HepG2 (cell line): ENCODE measurements at regions not wholly inside any gene's neighbourhood (a gene's known extent, or its start where the extent isn't known, plus 50 kb on each side); places are given as distances from the start of the nearest gene placed in this dataset.

Experiments
- ATAC-seq: fragments of 200-7000 bp; cut with Tn5 transposase; 3 replicates; pipeline ENCODE4 v1.9.1; 2020; ENCODE audit warnings: mild to moderate bottlenecking, moderate library complexity
- BruUV-seq: library from RNA; stranded (reverse); fragments of 400-500 nt; replicated peaks from 2 replicates; lab custom pipeline; 2021; lab: Mats Ljungman, UMichigan
- CTCF ChIA-PET: fragments of 300-600 bp; formaldehyde crosslinking; extraction: SDS; loops from one replicate; lab custom pipeline; 2021; ENCODE audit warnings: low total read pairs, inconsistent platforms, low intra/inter-chr PET ratio; lab: Yijun Ruan, JAX
- POLR2A ChIA-PET: fragments of 350-600 bp; sonication (Branson Sonifier 250); formaldehyde crosslinking; loops from one replicate; lab custom pipeline; 2020; ENCODE audit warnings: antibody characterized with exemption, inconsistent platforms; lab: Yijun Ruan, JAX
- DNase-seq: peaks from one replicate; pipeline ENCODE4 v3.0.0-alpha.2; 2015; ENCODE audit warnings: low spot score
- FAIRE-seq: peaks from 3 replicates; lab custom pipeline; 2011; peaks lifted over from hg19 to GRCh38; lab: Jason Lieb, UNC
- H2AFZ ChIP-seq: one replicate; pipeline ENCODE4 v1.6.1; 2011; ENCODE audit warnings: low read length, inconsistent platforms
- H3K27ac ChIP-seq: fragments of 300-600 bp; 3 replicates; pipeline ENCODE4 v1.8.0; 2011; ENCODE audit warnings: mixed run types, mild to moderate bottlenecking, mixed read lengths, low read length, inconsistent platforms; ENCODE audit not compliant: insufficient read depth; ENCODE audit errors: extremely low read length
- H3K27me3 ChIP-seq, 2 experiments: fragments of 200-600 bp in 1 of 2; 2 replicates in 1 of 2; 3 replicates in 1 of 2; pipeline versions ENCODE4 v1.6.0 to v1.8.0; 2011; ENCODE audit warnings: low read length in 2 of 2, mild to moderate bottlenecking in 2 of 2, moderate library complexity in 2 of 2, inconsistent platforms in 1 of 2; ENCODE audit not compliant: insufficient read depth in 2 of 2, control insufficient read depth in 1 of 2
- H3K36me3 ChIP-seq, 2 experiments: fragments of 200-600 bp in 1 of 2; replicated peaks in 1 of 2; 2 replicates in 1 of 2; 3 replicates in 1 of 2; pipeline versions ENCODE4 v1.5.1 to v1.8.0; 2011; ENCODE audit warnings: low read length in 2 of 2, inconsistent platforms in 1 of 2; ENCODE audit not compliant: insufficient read depth in 2 of 2, control insufficient read depth in 1 of 2
- H3K4me1 ChIP-seq: 2 replicates; pipeline ENCODE4 v1.5.1; 2012; ENCODE audit warnings: low read length, inconsistent platforms; ENCODE audit not compliant: insufficient read depth
- H3K4me2 ChIP-seq: 2 replicates; pipeline ENCODE4 v1.6.0; 2011; ENCODE audit warnings: low read depth, low read length, inconsistent platforms
- H3K4me3 ChIP-seq, 3 experiments: fragments of 200-600 bp in 1 of 3; sonication (generic), shearing (Covaris generic) in 1 of 3; replicated peaks in 1 of 3; 2 replicates each; pipeline ENCODE4 v1.5.1; 2011 to 2016; ENCODE audit warnings: low read length in 3 of 3, inconsistent platforms in 2 of 3, low read depth in 2 of 3, mild to moderate bottlenecking in 2 of 3, control low read depth in 1 of 3, mixed read lengths in 1 of 3; ENCODE audit not compliant: insufficient read depth in 1 of 3
- H3K79me2 ChIP-seq: one replicate; pipeline ENCODE4 v1.6.1; 2011; ENCODE audit warnings: low read length, inconsistent platforms; ENCODE audit not compliant: insufficient read depth
- H3K9ac ChIP-seq: 2 replicates; pipeline ENCODE4 v1.6.0; 2011; ENCODE audit warnings: mild to moderate bottlenecking, low read depth, low read length, inconsistent platforms; ENCODE audit not compliant: insufficient read depth
- H3K9me3 ChIP-seq: 2 replicates; pipeline ENCODE4 v1.5.1; 2012; ENCODE audit warnings: mild to moderate bottlenecking, low read length
- H4K20me1 ChIP-seq: 2 replicates; pipeline ENCODE4 v1.6.0; 2011; ENCODE audit warnings: inconsistent platforms, mild to moderate bottlenecking, low read length, moderate library complexity; ENCODE audit not compliant: insufficient read depth
- CHCHD3 ChIP-seq: sonication (generic); formaldehyde crosslinking; IDR thresholded peaks from 2 replicates; pipeline ENCODE4 v1.8.0; 2022; ENCODE audit warnings: mild to moderate bottlenecking, missing genetic modification reagents, moderate library complexity
- FIP1L1 ChIP-seq: fragments of 200-400 bp; formaldehyde crosslinking; IDR thresholded peaks from 2 replicates; pipeline ENCODE4 v1.6.1; 2018; ENCODE audit warnings: low read depth, mild to moderate bottlenecking, low read length, moderate library complexity, borderline replicate concordance; ENCODE audit not compliant: insufficient read depth
- MZF1 ChIP-seq: sonication (generic); formaldehyde crosslinking; IDR thresholded peaks from 2 replicates; pipeline ENCODE4 v1.8.1; 2023; ENCODE audit warnings: mild to moderate bottlenecking, missing genetic modification reagents, borderline replicate concordance
- NR2F2 ChIP-seq: IDR thresholded peaks from 2 replicates; pipeline ENCODE4 v1.6.1; 2012; ENCODE audit warnings: low read depth, inconsistent platforms, borderline replicate concordance
- WIZ ChIP-seq: sonication (generic); formaldehyde crosslinking; IDR thresholded peaks from 2 replicates; pipeline ENCODE4 v1.5.1; 2020; ENCODE audit warnings: mild to moderate bottlenecking, missing genetic modification reagents
- ZNF749 ChIP-seq: sonication (generic); formaldehyde crosslinking; IDR thresholded peaks from 2 replicates; pipeline ENCODE4 v1.8.0; 2022; ENCODE audit warnings: mild to moderate bottlenecking, missing genetic modification reagents, moderate library complexity, borderline replicate concordance
- WGBS: methylation state at CpG from one replicate; pipeline ENCODE4 v1.1.6; 2017; ENCODE audit warnings: low lambda C conversion rate; 5-methylcytosine and 5-hydroxymethylcytosine counted together
- in situ Hi-C: cut with HindIII; loops from 2 replicates; pipeline ENCODE4 v1.10.0; 2017; ENCODE audit warnings: low pct_unique_long_range_greater_than_20kb; ENCODE audit not compliant: extremely low pct_ligation_motif_present
- intact Hi-C: fragments of 100-400 bp; cut with micrococcal nuclease; formaldehyde crosslinking; loops from one replicate; pipeline ENCODE4 v1.10.0; 2022; ENCODE audit not compliant: unreplicated experiment
- TF ChIP-seq, protein P1 (sequence below): sonication (generic); formaldehyde crosslinking; IDR thresholded peaks from 2 replicates; pipeline ENCODE4 v1.8.0; 2022; ENCODE audit warnings: missing genetic modification reagents, mild to moderate bottlenecking, borderline replicate concordance
- TF ChIP-seq, protein P2 (sequence below): IDR thresholded peaks from 2 replicates; pipeline ENCODE4 v1.6.1; 2016; ENCODE audit warnings: mild to moderate bottlenecking
- TF ChIP-seq, protein P3 (sequence below): sonication (generic); formaldehyde crosslinking; IDR thresholded peaks from 2 replicates; pipeline ENCODE4 v1.5.0; 2020; ENCODE audit warnings: mild to moderate bottlenecking, missing genetic modification reagents

DNA sequence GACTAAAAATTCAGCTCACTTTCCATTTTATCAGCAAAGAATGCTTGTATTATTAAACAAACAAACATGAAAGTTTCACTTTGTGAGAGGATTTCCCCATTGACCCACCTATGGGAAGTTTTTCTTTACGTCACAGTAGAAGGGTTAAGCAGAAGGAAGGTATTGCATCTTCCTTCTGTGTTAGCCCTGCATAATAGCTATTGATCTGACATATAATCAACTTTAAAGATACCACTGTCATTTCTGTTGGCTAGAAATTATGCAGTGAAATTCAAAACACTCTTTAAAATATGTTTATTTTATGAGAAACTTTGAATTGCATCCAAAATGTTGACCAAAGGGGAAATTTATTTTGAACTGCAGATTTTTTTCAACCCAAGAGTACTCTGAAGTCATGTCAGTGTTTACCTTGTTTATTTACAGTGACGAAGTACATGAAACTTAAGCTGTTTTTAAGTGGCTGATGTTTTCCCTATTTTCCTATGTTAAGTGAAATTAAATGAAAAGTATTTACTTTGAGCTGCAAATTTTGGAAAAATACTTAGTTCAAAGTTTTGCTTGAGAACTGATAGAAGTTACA, 566.4 kb downstream of the ZEB2 start:
- no peak overlapping the region for H3K4me2 ChIP-seq
- no peak overlapping the region for H2AFZ ChIP-seq
- FAIRE-seq (no peak), DNase-seq (no peak), ATAC-seq (no peak)
- H3K9ac ChIP-seq, result no peak overlapping the region
- CTCF ChIA-PET, result no interaction called here
- in situ Hi-C loops (no loop called here), intact Hi-C loops (no loop called here)
- no peaks in the 10 kb centered on the region for H3K9me3 ChIP-seq
- no peaks in the 10 kb centered on the region for H3K27me3 ChIP-seq
- H3K79me2 ChIP-seq, result no peaks in the 10 kb centered on the region
- no peaks in the 10 kb centered on the region for H4K20me1 ChIP-seq
- TF ChIP-seq CHCHD3, result no peak
- TF ChIP-seq, protein P1, sequence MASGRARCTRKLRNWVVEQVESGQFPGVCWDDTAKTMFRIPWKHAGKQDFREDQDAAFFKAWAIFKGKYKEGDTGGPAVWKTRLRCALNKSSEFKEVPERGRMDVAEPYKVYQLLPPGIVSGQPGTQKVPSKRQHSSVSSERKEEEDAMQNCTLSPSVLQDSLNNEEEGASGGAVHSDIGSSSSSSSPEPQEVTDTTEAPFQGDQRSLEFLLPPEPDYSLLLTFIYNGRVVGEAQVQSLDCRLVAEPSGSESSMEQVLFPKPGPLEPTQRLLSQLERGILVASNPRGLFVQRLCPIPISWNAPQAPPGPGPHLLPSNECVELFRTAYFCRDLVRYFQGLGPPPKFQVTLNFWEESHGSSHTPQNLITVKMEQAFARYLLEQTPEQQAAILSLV (CRISPR knock-in tag), result no peak
- no peak for TF ChIP-seq ZNF749
- TF ChIP-seq, protein P2, sequence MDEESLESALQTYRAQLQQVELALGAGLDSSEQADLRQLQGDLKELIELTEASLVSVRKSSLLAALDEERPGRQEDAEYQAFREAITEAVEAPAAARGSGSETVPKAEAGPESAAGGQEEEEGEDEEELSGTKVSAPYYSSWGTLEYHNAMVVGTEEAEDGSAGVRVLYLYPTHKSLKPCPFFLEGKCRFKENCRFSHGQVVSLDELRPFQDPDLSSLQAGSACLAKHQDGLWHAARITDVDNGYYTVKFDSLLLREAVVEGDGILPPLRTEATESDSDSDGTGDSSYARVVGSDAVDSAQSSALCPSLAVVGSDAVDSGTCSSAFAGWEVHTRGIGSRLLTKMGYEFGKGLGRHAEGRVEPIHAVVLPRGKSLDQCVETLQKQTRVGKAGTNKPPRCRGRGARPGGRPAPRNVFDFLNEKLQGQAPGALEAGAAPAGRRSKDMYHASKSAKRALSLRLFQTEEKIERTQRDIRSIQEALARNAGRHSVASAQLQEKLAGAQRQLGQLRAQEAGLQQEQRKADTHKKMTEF (CRISPR knock-in tag), result no peak
- TF ChIP-seq, protein P3, sequence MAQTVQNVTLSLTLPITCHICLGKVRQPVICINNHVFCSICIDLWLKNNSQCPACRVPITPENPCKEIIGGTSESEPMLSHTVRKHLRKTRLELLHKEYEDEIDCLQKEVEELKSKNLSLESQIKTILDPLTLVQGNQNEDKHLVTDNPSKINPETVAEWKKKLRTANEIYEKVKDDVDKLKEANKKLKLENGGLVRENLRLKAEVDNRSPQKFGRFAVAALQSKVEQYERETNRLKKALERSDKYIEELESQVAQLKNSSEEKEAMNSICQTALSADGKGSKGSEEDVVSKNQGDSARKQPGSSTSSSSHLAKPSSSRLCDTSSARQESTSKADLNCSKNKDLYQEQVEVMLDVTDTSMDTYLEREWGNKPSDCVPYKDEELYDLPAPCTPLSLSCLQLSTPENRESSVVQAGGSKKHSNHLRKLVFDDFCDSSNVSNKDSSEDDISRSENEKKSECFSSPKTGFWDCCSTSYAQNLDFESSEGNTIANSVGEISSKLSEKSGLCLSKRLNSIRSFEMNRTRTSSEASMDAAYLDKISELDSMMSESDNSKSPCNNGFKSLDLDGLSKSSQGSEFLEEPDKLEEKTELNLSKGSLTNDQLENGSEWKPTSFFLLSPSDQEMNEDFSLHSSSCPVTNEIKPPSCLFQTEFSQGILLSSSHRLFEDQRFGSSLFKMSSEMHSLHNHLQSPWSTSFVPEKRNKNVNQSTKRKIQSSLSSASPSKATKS, result no peak
- no peak for TF ChIP-seq MZF1 (CRISPR knock-in tag)
- TF ChIP-seq NR2F2, result no peak
- no peak for TF ChIP-seq FIP1L1
- TF ChIP-seq WIZ (CRISPR knock-in tag), result no peak
- TF ChIP-seq, all 625 proteins: peak for 0
- Histone ChIP-seq H3K4me1 (no peaks in the 10 kb centered on the region), H3K4me3 (no peak overlapping the region), H3K27ac (no peak overlapping the region), H3K36me3 (no peaks in the 10 kb centered on the region)
- BruUV-seq, result no TSS peak
- WGBS, result 35% methylated on average over 2 of the region's 2 CpGs
- POLR2A ChIA-PET, result no interaction called here
